ENCODE measurements at regions not wholly inside any gene's neighbourhood (a gene's known extent, or its start where the extent isn't known, plus 50 kb on each side); places are given as distances from the start of the nearest gene placed in this dataset.

GRCh38 chr15:61685971-61686370 is 374.3 kb downstream of the VPS13C start:
- POLR2A ChIA-PET: no interaction called here
- no peaks in the 10 kb centered on the region for H3K9me3 ChIP-seq (ENCODE audit: control insufficient read depth, insufficient read depth, low read length)
- no peak overlapping the region for H3K4me3 ChIP-seq (ENCODE audit: low read depth, low read length)
- DNase-seq (ENCODE audit: low read depth, low spot score): no peak
- TF ChIP-seq, protein P1, sequence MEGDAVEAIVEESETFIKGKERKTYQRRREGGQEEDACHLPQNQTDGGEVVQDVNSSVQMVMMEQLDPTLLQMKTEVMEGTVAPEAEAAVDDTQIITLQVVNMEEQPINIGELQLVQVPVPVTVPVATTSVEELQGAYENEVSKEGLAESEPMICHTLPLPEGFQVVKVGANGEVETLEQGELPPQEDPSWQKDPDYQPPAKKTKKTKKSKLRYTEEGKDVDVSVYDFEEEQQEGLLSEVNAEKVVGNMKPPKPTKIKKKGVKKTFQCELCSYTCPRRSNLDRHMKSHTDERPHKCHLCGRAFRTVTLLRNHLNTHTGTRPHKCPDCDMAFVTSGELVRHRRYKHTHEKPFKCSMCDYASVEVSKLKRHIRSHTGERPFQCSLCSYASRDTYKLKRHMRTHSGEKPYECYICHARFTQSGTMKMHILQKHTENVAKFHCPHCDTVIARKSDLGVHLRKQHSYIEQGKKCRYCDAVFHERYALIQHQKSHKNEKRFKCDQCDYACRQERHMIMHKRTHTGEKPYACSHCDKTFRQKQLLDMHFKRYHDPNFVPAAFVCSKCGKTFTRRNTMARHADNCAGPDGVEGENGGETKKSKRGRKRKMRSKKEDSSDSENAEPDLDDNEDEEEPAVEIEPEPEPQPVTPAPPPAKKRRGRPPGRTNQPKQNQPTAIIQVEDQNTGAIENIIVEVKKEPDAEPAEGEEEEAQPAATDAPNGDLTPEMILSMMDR (IDR thresholded peaks at IDR 0.05; ENCODE audit: low read depth, low read length): no peak
- no peak overlapping the region for H3K27ac ChIP-seq (ENCODE audit: low read depth, low read length)
- CTCF ChIA-PET: no interaction called here
- no peaks in the 10 kb centered on the region for H3K27me3 ChIP-seq (ENCODE audit: control insufficient read depth, insufficient read depth, low read length)

- ChIA-PET POLR2A (no interaction called here), CTCF (no interaction called here)
- TF ChIP-seq, protein P1 (IDR thresholded peaks at IDR 0.05; ENCODE audit: low read depth, low read length): no peak
- no peak overlapping the region for H3K4me3 ChIP-seq (ENCODE audit: low read depth, low read length)
- H3K27me3 ChIP-seq (ENCODE audit: control insufficient read depth, insufficient read depth, low read length): no peaks in the 10 kb centered on the region
- no peak for DNase-seq (ENCODE audit: low read depth, low spot score)
- no peaks in the 10 kb centered on the region for H3K9me3 ChIP-seq (ENCODE audit: control insufficient read depth, insufficient read depth, low read length)
- H3K27ac ChIP-seq (ENCODE audit: low read depth, low read length): no peak overlapping the region
These were observed 374.7 kb downstream of the VPS13C start for GRCh38 chr15:61685534-61685933.

DNA sequence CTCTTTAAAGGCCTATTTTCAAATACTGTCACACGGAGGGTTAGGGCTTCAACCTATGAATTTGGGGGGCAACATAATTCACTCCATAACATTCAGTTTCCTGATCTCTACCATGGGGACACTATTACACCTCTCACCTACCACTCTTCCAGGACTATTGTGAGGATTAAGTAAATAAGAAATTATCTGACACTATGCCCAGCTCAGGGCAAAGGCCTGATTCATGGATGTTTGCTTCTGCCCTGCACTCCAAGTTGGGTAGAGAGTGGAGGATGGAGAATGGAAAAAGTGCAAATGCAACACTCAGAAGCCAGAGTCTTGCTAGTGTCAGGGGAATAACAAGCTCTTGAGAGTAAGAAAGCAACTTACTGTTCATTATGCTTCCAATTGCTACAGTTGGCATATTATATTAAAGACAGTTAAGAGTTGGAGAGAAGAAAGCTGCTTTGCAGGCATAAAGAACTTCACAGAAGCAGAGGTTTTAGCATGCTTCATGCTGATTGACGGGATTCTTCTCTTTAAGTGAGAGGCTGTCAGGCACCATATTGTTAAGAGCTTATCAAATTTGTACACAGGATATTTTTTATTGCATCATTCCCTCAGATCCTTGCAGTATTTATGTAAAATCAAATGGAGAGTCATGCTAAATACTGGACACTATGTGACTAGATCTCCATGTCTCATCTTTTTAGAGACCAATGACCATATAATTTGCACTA is 375.3 kb downstream of the VPS13C start:
- POLR2A ChIA-PET: no interaction called here
- H3K4me3 ChIP-seq (ENCODE audit: low read depth, low read length): no peak overlapping the region
- TF ChIP-seq, protein P1 (IDR thresholded peaks at IDR 0.05; ENCODE audit: low read depth, low read length): no peak
- no peak for DNase-seq (ENCODE audit: low read depth, low spot score)
- H3K27me3 ChIP-seq (ENCODE audit: control insufficient read depth, insufficient read depth, low read length): no peaks in the 10 kb centered on the region
- no peak overlapping the region for H3K27ac ChIP-seq (ENCODE audit: low read depth, low read length)
- CTCF ChIA-PET: no interaction called here
- no peaks in the 10 kb centered on the region for H3K9me3 ChIP-seq (ENCODE audit: control insufficient read depth, insufficient read depth, low read length)

DNA sequence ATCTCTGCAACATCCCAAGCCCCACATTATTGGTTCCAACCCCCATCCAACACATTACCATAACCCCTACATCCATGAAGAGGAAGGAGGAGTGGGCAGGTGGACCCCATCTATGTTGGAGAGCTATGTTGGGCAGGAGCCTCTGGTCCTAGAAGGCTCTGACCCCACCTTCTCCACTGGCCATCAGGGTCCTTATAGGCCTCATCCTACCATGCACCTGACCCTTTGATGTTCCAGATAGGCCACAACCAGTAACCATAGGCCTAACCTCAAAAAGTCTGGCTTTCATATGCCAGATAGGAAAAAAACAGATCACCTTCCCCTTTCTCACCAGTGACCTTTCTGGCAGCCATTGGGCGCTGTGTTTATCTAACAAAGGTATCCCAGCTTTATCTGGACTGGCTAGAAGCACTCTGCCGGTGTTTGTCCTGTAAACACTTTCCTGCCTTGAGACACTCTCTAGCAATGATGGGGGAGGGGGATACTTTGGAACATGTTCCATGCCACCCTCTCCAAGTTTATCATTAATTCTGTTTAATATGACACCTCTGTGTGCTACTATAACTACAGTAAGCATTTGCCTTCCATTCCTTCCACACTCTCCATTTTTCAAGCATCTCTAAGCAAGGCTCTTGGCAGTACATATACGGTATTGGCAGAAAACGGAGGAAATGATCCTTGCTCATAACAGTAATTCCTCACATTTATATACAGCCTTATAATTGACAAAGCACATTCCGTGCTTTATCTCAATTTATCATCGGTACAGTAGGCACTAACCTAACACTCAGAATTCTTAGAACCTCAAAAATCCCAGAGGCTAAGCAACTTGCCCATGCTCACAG is 377.1 kb downstream of the VPS13C start:
- no peaks in the 10 kb centered on the region for H3K27me3 ChIP-seq (ENCODE audit: control insufficient read depth, insufficient read depth, low read length)
- CTCF ChIA-PET: no interaction called here
- TF ChIP-seq, protein P1 (IDR thresholded peaks at IDR 0.05; ENCODE audit: low read depth, low read length): no peak
- no peak overlapping the region for H3K27ac ChIP-seq (ENCODE audit: low read depth, low read length)
- POLR2A ChIA-PET: no interaction called here
- H3K4me3 ChIP-seq (ENCODE audit: low read depth, low read length): no peak overlapping the region
- no peaks in the 10 kb centered on the region for H3K9me3 ChIP-seq (ENCODE audit: control insufficient read depth, insufficient read depth, low read length)
- DNase-seq (ENCODE audit: low read depth, low spot score): no peak

DNA sequence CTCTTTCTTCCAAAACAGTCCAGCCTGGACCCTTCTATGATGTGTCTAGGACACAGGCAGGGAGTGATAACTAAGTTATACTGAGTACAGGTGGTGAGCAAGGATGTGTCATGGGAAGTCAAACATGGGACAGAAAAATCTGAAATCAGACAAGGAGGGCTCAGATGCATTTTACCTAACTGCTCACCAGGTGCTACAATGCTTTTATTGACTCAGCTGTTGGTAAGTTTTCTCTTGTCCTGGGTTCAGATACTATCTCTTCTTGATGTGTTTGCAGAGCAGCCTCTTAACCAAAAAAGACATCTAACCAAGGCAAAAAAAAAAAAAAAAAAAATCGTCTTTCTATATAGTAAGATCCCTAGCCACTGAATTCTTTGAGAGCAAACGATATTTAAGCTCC is 378.6 kb downstream of the VPS13C start:
- CTCF ChIA-PET: no interaction called here
- POLR2A ChIA-PET: no interaction called here
- TF ChIP-seq, protein P1 (IDR thresholded peaks at IDR 0.05; ENCODE audit: low read depth, low read length): no peak

More for the DNA sequence above, 378.6 kb downstream of the VPS13C start:
- Histone ChIP-seq H3K4me3 (ENCODE audit: low read depth, low read length) (no peak overlapping the region), H3K27ac (ENCODE audit: low read depth, low read length) (no peak overlapping the region), H3K27me3 (ENCODE audit: control insufficient read depth, insufficient read depth, low read length) (no peaks in the 10 kb centered on the region), H3K9me3 (ENCODE audit: control insufficient read depth, insufficient read depth, low read length) (no peaks in the 10 kb centered on the region)
- DNase-seq (ENCODE audit: low read depth, low spot score): no peak

All from AG04450 (cell line).